H1 (cell line): ENCODE measurements at regions not wholly inside any gene's neighbourhood (a gene's known extent, or its start where the extent isn't known, plus 50 kb on each side); places are given as distances from the start of the nearest gene placed in this dataset.

Experiments
- BCL11A ChIP-seq, 2 experiments: IDR thresholded peaks; one replicate each; pipeline ENCODE4 v1.6.1; 2011; ENCODE audit warnings: low read depth in 2 of 2, low read length in 2 of 2, mild to moderate bottlenecking in 2 of 2
- CEBPB ChIP-seq: IDR thresholded peaks from 2 replicates; pipeline ENCODE4 v1.6.1; 2012; ENCODE audit warnings: low read depth, low read length
- HDAC6 ChIP-seq: IDR thresholded peaks from one replicate; pipeline ENCODE4 v1.7.1; 2012; ENCODE audit warnings: low read depth, mild to moderate bottlenecking, inconsistent platforms, low read length, moderate library complexity
- POLR2AphosphoS5 ChIP-seq: IDR thresholded peaks from 2 replicates; pipeline ENCODE4 v1.6.1; 2011; ENCODE audit warnings: low read depth, low read length
- RAD21 ChIP-seq, 2 experiments: IDR thresholded peaks in 1 of 2; conservative IDR thresholded peaks in 1 of 2; 2 replicates each; pipeline ENCODE4 v1.6.1; 2011; ENCODE audit warnings: low read depth in 2 of 2, low read length in 2 of 2, improper control_type of control experiment in 1 of 2, inconsistent platforms in 1 of 2, mild to moderate bottlenecking in 1 of 2, moderate library complexity in 1 of 2
- RNF2 ChIP-seq: fragments of 200-900, 300-1000 bp; sonication (generic); IDR thresholded peaks from 2 replicates; pipeline ENCODE4 v1.7.1; 2016; ENCODE audit warnings: borderline replicate concordance, low read depth, mild to moderate bottlenecking, antibody characterized with exemption, low read length; ENCODE audit not compliant: poor library complexity, severe bottlenecking; ENCODE audit errors: missing control alignments
- SIRT6 ChIP-seq: IDR thresholded peaks from one replicate; pipeline ENCODE4 v1.7.1; 2012; ENCODE audit warnings: low read length, inconsistent platforms
- SUZ12 ChIP-seq: fragments of 200-600 bp; sonication (generic); IDR thresholded peaks from 2 replicates; pipeline ENCODE4 v1.6.1; 2012; ENCODE audit warnings: mild to moderate bottlenecking, inconsistent platforms, low read length, moderate library complexity, mixed read lengths
- TAF7 ChIP-seq: optimal IDR thresholded peaks from 2 replicates; pipeline ENCODE3; 2011; ENCODE audit warnings: low read depth, mild to moderate bottlenecking, inconsistent platforms, low read length, moderate library complexity, borderline replicate concordance
- ZNF274 ChIP-seq: IDR thresholded peaks from 2 replicates; pipeline ENCODE4 v1.7.0; 2012; ENCODE audit warnings: low read length, borderline replicate concordance; ENCODE audit errors: extremely low read depth
- TF ChIP-seq, protein P1 (sequence below), 3 experiments: IDR thresholded peaks; 1 replicate in 2 of 3; 2 replicates in 1 of 3; pipeline versions ENCODE4 v1.5.1 to v1.6.1; 2011; ENCODE audit warnings: low read length in 3 of 3, mild to moderate bottlenecking in 3 of 3, inconsistent platforms in 2 of 3, low read depth in 1 of 3, moderate library complexity in 1 of 3; ENCODE audit not compliant: insufficient read depth in 1 of 3; ENCODE audit errors: control extremely low read depth in 1 of 3

GRCh38 chr11:131234221-131234620 is 136.2 kb upstream of the NTM start:
- no peak for TF ChIP-seq RNF2
- TF ChIP-seq, protein P1, sequence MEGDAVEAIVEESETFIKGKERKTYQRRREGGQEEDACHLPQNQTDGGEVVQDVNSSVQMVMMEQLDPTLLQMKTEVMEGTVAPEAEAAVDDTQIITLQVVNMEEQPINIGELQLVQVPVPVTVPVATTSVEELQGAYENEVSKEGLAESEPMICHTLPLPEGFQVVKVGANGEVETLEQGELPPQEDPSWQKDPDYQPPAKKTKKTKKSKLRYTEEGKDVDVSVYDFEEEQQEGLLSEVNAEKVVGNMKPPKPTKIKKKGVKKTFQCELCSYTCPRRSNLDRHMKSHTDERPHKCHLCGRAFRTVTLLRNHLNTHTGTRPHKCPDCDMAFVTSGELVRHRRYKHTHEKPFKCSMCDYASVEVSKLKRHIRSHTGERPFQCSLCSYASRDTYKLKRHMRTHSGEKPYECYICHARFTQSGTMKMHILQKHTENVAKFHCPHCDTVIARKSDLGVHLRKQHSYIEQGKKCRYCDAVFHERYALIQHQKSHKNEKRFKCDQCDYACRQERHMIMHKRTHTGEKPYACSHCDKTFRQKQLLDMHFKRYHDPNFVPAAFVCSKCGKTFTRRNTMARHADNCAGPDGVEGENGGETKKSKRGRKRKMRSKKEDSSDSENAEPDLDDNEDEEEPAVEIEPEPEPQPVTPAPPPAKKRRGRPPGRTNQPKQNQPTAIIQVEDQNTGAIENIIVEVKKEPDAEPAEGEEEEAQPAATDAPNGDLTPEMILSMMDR (IDR thresholded peaks at IDR 0.05; ENCODE audit: control extremely low read depth in 1 of 3, insufficient read depth in 1 of 3, low read depth in 1 of 3, low read length in 3 of 3) = no peak
- no peak for TF ChIP-seq POLR2AphosphoS5
- no peak for TF ChIP-seq SIRT6
- TF ChIP-seq BCL11A (IDR thresholded peaks at IDR 0.05; ENCODE audit: low read depth in 2 of 2, low read length in 2 of 2) = no peak
- no peak for TF ChIP-seq HDAC6
- no peak for TF ChIP-seq SUZ12
- no peak for TF ChIP-seq CEBPB
- TF ChIP-seq RAD21 (IDR thresholded peaks at IDR 0.05 in 1 of 2, conservative IDR thresholded peaks at IDR 0.05 in 1 of 2; ENCODE audit: low read depth in 2 of 2, low read length in 2 of 2) = no peak
- no peak for TF ChIP-seq TAF7
- no peak for TF ChIP-seq ZNF274
